H1 (cell line): ENCODE measurements at regions not wholly inside any gene's neighbourhood (a gene's known extent, or its start where the extent isn't known, plus 50 kb on each side); places are given as distances from the start of the nearest gene placed in this dataset.

Source experiments
- CTCF ChIA-PET: fragments of 300-600 bp; sonication (Branson Sonifier 250); formaldehyde crosslinking; loops from one replicate; lab custom pipeline; 2021; ENCODE audit not compliant: partially characterized antibody; lab: Charles Lee
- POLR2A ChIA-PET: fragments of 300-600 bp; sonication (Branson Sonifier 250); formaldehyde crosslinking; loops from one replicate; lab custom pipeline; 2021; ENCODE audit warnings: inconsistent platforms; ENCODE audit not compliant: partially characterized antibody; lab: Charles Lee
- DNase-seq, 2 experiments: peaks; one replicate each; pipeline versions ENCODE4 v3.0.0 to v3.0.0-alpha.2; 2010 to 2022; ENCODE audit warnings: low spot score in 2 of 2, low read depth in 1 of 2, mixed read lengths in 1 of 2
- FAIRE-seq: peaks from 2 replicates; lab custom pipeline; 2011; peaks lifted over from hg19 to GRCh38; lab: Jason Lieb, UNC
- H2AFZ ChIP-seq: 2 replicates; pipeline ENCODE4 v1.8.1; 2012; ENCODE audit warnings: low read length, inconsistent platforms
- H2AK5ac ChIP-seq: 2 replicates; pipeline ENCODE4 v1.6.1; 2013; ENCODE audit warnings: low read depth, low read length
- H2BK120ac ChIP-seq: replicated peaks from 2 replicates; pipeline ENCODE3; 2013; ENCODE audit warnings: low read depth, low read length, inconsistent platforms
- H2BK12ac ChIP-seq: 2 replicates; pipeline ENCODE4 v1.6.1; 2013; ENCODE audit warnings: low read depth, low read length
- H2BK15ac ChIP-seq: 2 replicates; pipeline ENCODE4 v1.6.1; 2013; ENCODE audit warnings: low read length
- H2BK20ac ChIP-seq: 2 replicates; pipeline ENCODE4 v1.6.1; 2013; ENCODE audit warnings: low read length
- H2BK5ac ChIP-seq: 2 replicates; pipeline ENCODE4 v1.6.1; 2013; ENCODE audit warnings: low read depth, low read length
- H3K14ac ChIP-seq: 2 replicates; pipeline ENCODE4 v1.6.1; 2013; ENCODE audit warnings: inconsistent platforms; ENCODE audit not compliant: insufficient read length
- H3K18ac ChIP-seq: 2 replicates; pipeline ENCODE4 v1.6.1; 2013; ENCODE audit warnings: low read length; ENCODE audit errors: extremely low read depth
- H3K23ac ChIP-seq: 2 replicates; pipeline ENCODE4 v1.6.1; 2013; ENCODE audit warnings: inconsistent platforms; ENCODE audit not compliant: insufficient read length
- H3K23me2 ChIP-seq: 2 replicates; pipeline ENCODE4 v1.6.1; 2013; ENCODE audit warnings: low read depth, low read length
- H3K27ac ChIP-seq: 2 replicates; pipeline ENCODE4 v1.6.1; 2011; ENCODE audit warnings: low read depth, low read length, inconsistent platforms
- H3K27me3 ChIP-seq, 4 experiments: replicated peaks in 1 of 4; 1 replicate in 1 of 4; 2 replicates in 3 of 4; pipeline versions ENCODE4 v1.6.1 to v1.8.1; 2011 to 2013; ENCODE audit warnings: low read length in 3 of 4, mild to moderate bottlenecking in 3 of 4, inconsistent platforms in 2 of 4, mixed read lengths in 2 of 4, moderate library complexity in 1 of 4; ENCODE audit not compliant: control insufficient read depth in 3 of 4, insufficient read depth in 3 of 4; ENCODE audit errors: extremely low read depth in 1 of 4
- H3K36me3 ChIP-seq, 4 experiments: 2 replicates each; pipeline versions ENCODE4 v1.6.1 to v1.8.1; 2011 to 2013; ENCODE audit warnings: mild to moderate bottlenecking in 4 of 4, low read length in 3 of 4, moderate library complexity in 2 of 4, control low read depth in 1 of 4, inconsistent platforms in 1 of 4; ENCODE audit not compliant: insufficient read depth in 4 of 4, control insufficient read depth in 2 of 4
- H3K4ac ChIP-seq: replicated peaks from 2 replicates; pipeline ENCODE3; 2013; ENCODE audit warnings: low read length, low read depth, mixed read lengths, inconsistent platforms; ENCODE audit not compliant: insufficient read length
- H3K4me1 ChIP-seq, 4 experiments: replicated peaks in 1 of 4; 1 replicate in 1 of 4; 2 replicates in 3 of 4; pipeline versions ENCODE4 v1.6.1 to v1.8.1; 2011 to 2013; ENCODE audit warnings: low read length in 3 of 4, inconsistent platforms in 2 of 4, mixed read lengths in 1 of 4; ENCODE audit not compliant: insufficient read depth in 4 of 4, control insufficient read depth in 3 of 4
- H3K4me2 ChIP-seq, 2 experiments: 2 replicates each; pipeline versions ENCODE4 v1.6.1 to v1.8.1; 2011 to 2013; ENCODE audit warnings: low read depth in 2 of 2, low read length in 2 of 2, control low read depth in 1 of 2, inconsistent platforms in 1 of 2, mild to moderate bottlenecking in 1 of 2; ENCODE audit not compliant: insufficient read depth in 1 of 2
- H3K4me3 ChIP-seq, 4 experiments: fragments of 200-600, 300-600 bp in 1 of 4; sonication (generic), shearing (Covaris generic), sonication (Bioruptor Twin) in 1 of 4; 2 replicates each; pipeline versions ENCODE4 v1.5.1 to v1.8.1; 2011 to 2016; ENCODE audit warnings: low read length in 4 of 4, low read depth in 3 of 4, control low read depth in 2 of 4, inconsistent platforms in 2 of 4, mild to moderate bottlenecking in 2 of 4, mixed read lengths in 1 of 4, moderate library complexity in 1 of 4; ENCODE audit not compliant: insufficient read depth in 2 of 4; ENCODE audit errors: extremely low read depth in 1 of 4
- H3K56ac ChIP-seq: replicated peaks from 2 replicates; pipeline ENCODE3; 2013; ENCODE audit warnings: low read depth, mild to moderate bottlenecking, mixed read lengths, low read length, inconsistent platforms; ENCODE audit not compliant: insufficient read length
- H3K79me1 ChIP-seq: 2 replicates; pipeline ENCODE4 v1.6.1; 2013; ENCODE audit warnings: low read depth, low read length, control low read depth
- H3K79me2 ChIP-seq, 2 experiments: 2 replicates each; pipeline versions ENCODE4 v1.6.1 to v1.8.1; 2012 to 2013; ENCODE audit warnings: low read length in 2 of 2, mild to moderate bottlenecking in 2 of 2, inconsistent platforms in 1 of 2; ENCODE audit not compliant: insufficient read depth in 2 of 2, control insufficient read depth in 1 of 2
- H3K9ac ChIP-seq, 4 experiments: replicated peaks in 1 of 4; 1 replicate in 1 of 4; 2 replicates in 3 of 4; pipeline versions ENCODE4 v1.6.1 to v1.8.1; 2011 to 2013; ENCODE audit warnings: low read depth in 3 of 4, low read length in 3 of 4, control low read depth in 2 of 4, mild to moderate bottlenecking in 2 of 4, moderate library complexity in 2 of 4, inconsistent platforms in 1 of 4; ENCODE audit errors: extremely low read depth in 1 of 4
- H3K9me3 ChIP-seq, 2 experiments: 2 replicates each; pipeline versions ENCODE4 v1.6.1 to v1.8.1; 2012 to 2013; ENCODE audit warnings: mild to moderate bottlenecking in 2 of 2, moderate library complexity in 2 of 2, control low read depth in 1 of 2, inconsistent platforms in 1 of 2, low read depth in 1 of 2, low read length in 1 of 2, mixed read lengths in 1 of 2; ENCODE audit not compliant: insufficient read depth in 2 of 2
- H4K20me1 ChIP-seq, 2 experiments: replicated peaks in 1 of 2; 2 replicates each; pipeline versions ENCODE3 to v1.8.1; 2011 to 2013; ENCODE audit warnings: inconsistent platforms in 2 of 2, low read length in 2 of 2, mild to moderate bottlenecking in 1 of 2; ENCODE audit not compliant: insufficient read depth in 2 of 2, control insufficient read depth in 1 of 2
- H4K5ac ChIP-seq: 2 replicates; pipeline ENCODE4 v1.6.1; 2013; ENCODE audit warnings: low read length, low read depth, mixed read lengths, inconsistent platforms; ENCODE audit not compliant: insufficient read length
- H4K8ac ChIP-seq: 2 replicates; pipeline ENCODE4 v1.8.0; 2013; ENCODE audit warnings: mild to moderate bottlenecking, moderate library complexity, low read length, inconsistent platforms; ENCODE audit not compliant: insufficient read depth; ENCODE audit errors: extremely low read depth
- H4K91ac ChIP-seq: replicated peaks from 2 replicates; pipeline ENCODE3; 2013; ENCODE audit warnings: low read length, mixed read lengths, inconsistent platforms; ENCODE audit not compliant: insufficient read length
- CREB1 ChIP-seq: IDR thresholded peaks from 2 replicates; pipeline ENCODE4 v1.6.1; 2012; ENCODE audit warnings: inconsistent platforms
- CTBP2 ChIP-seq: IDR thresholded peaks from 2 replicates; pipeline ENCODE4 v1.7.0; 2011; ENCODE audit warnings: borderline replicate concordance, mild to moderate bottlenecking, moderate library complexity, mixed read lengths, low read length; ENCODE audit not compliant: insufficient read depth, insufficient read length
- SP2 ChIP-seq: IDR thresholded peaks from 2 replicates; pipeline ENCODE4 v1.6.1; 2012; ENCODE audit warnings: mild to moderate bottlenecking, low read length, inconsistent platforms
- whole genome bisulfite sequencing, 2 experiments: shearing (Covaris generic) in 1 of 2; methylation state at CpG; one replicate each; pipeline versions ENCODE4 v1.1.6 to v1.1.7; 2013 to 2015; ENCODE audit warnings: low lambda C conversion rate in 2 of 2, mixed read lengths in 2 of 2, inconsistent platforms in 1 of 2, low coverage in 1 of 2, missing lambda C conversion rate in 1 of 2; ENCODE audit not compliant: insufficient replicate concordance in 2 of 2, insufficient coverage in 1 of 2, insufficient read length in 1 of 2; ENCODE audit errors: extremely low coverage in 1 of 2, missing lambda C conversion rate in 1 of 2; 5-methylcytosine and 5-hydroxymethylcytosine counted together

DNA sequence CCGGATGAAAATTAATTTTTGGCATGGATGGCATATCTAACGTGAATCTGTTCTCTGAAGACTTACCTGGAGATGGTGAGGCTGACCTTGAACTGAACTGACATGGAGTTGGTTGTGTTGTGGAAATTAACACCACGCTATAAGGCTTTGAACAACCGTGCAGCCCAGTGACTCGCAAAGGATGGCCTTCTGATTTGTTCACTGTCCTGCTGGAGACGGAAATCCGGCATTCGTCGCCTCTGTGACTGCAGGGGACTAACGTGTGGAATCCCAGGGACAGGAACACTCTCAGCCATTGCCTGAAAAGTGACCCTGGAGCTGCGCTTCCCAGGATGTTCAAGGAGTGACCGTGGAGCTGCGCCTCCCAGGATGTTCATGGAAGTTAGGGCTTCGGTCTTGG, 100.3 kb downstream of the NPIPB11 start:
- H3K27ac ChIP-seq, result no peak overlapping the region
- no peak overlapping the region for H3K23ac ChIP-seq
- no peak for TF ChIP-seq SP2
- no peak for TF ChIP-seq CTBP2
- no peak for TF ChIP-seq CREB1
- H2BK120ac ChIP-seq, result no peak overlapping the region
- H2BK5ac ChIP-seq, result no peak overlapping the region
- H3K4me2 ChIP-seq, result no peak overlapping the region
- no peaks in the 10 kb centered on the region for H3K79me1 ChIP-seq
- 89% methylated on average over 14 of the region's 14 CpGs; no CpG with 5 or more reads in 1 of the 2 experiments for WGBS, 2 experiments
- ChIA-PET POLR2A (no interaction called here), CTCF (no interaction called here)
- no peaks in the 10 kb centered on the region for H3K4me1 ChIP-seq
- H2AK5ac ChIP-seq, result no peak overlapping the region
- no peak overlapping the region for H3K18ac ChIP-seq
- H4K8ac ChIP-seq, result no peak overlapping the region
- H3K9ac ChIP-seq, result no peak overlapping the region
- FAIRE-seq (no peak), DNase-seq (no peak)
- H3K9me3 ChIP-seq, result no peaks in the 10 kb centered on the region
- no peak overlapping the region for H3K14ac ChIP-seq
- no peaks in the 10 kb centered on the region for H3K79me2 ChIP-seq
- no peaks in the 10 kb centered on the region for H3K23me2 ChIP-seq
- H2BK20ac ChIP-seq, result no peak overlapping the region
- no peak overlapping the region for H3K4me3 ChIP-seq
- H3K36me3 ChIP-seq, result no peaks in the 10 kb centered on the region
- no peak overlapping the region for H2AFZ ChIP-seq
- no peak overlapping the region for H3K4ac ChIP-seq
- H3K27me3 ChIP-seq, result no peaks in the 10 kb centered on the region
- no peak overlapping the region for H3K56ac ChIP-seq
- H2BK15ac ChIP-seq, result no peak overlapping the region
- no peak overlapping the region for H4K91ac ChIP-seq
- H4K20me1 ChIP-seq, result no peaks in the 10 kb centered on the region
- no peak overlapping the region for H2BK12ac ChIP-seq
- H4K5ac ChIP-seq, result no peak overlapping the region
